ENCODE measurements at regions not wholly inside any gene's neighbourhood (a gene's known extent, or its start where the extent isn't known, plus 50 kb on each side); places are given as distances from the start of the nearest gene placed in this dataset.

- TF ChIP-seq ZNF580 (tag by site-specific recombination; IDR thresholded peaks at IDR 0.05) (no peak), ZNF366 (tag by site-specific recombination; conservative IDR thresholded peaks at IDR 0.05) (no peak)
Observed at GRCh38 chr4:137644201-137644600, 111.9 kb upstream of the PCDH18 start (continued).

- no peak overlapping the region for H3K4me3 ChIP-seq (ENCODE audit: low read depth, low read length)
- no peaks in the 10 kb centered on the region for H3K4me1 ChIP-seq (ENCODE audit: control insufficient read depth, insufficient read depth, low read length)
- H3K27ac ChIP-seq (ENCODE audit: extremely low read depth, low read depth, low read length): no peak overlapping the region
- no peaks in the 10 kb centered on the region for H3K36me3 ChIP-seq (ENCODE audit: control insufficient read depth in 2 of 2, insufficient read depth in 1 of 2, low read length in 2 of 2)
- TF ChIP-seq ZNF211 (tag by site-specific recombination; IDR thresholded peaks at IDR 0.05; ENCODE audit: low read depth): no peak
- TF ChIP-seq ZBTB21 (tag by site-specific recombination; IDR thresholded peaks at IDR 0.05): no peak
- no peak for TF ChIP-seq ZNF585B (tag by site-specific recombination; IDR thresholded peaks at IDR 0.05)
- no peak for TF ChIP-seq ZNF26 (tag by site-specific recombination; IDR thresholded peaks at IDR 0.05)
- no peak for TF ChIP-seq ZNF239 (tag by site-specific recombination; IDR thresholded peaks at IDR 0.05)
- no peak for TF ChIP-seq ZNF114 (tag by site-specific recombination; IDR thresholded peaks at IDR 0.05)
- ChIA-PET POLR2A (no interaction called here), CTCF (no interaction called here)
- no peaks in the 10 kb centered on the region for H3K9me3 ChIP-seq (ENCODE audit: control insufficient read depth, insufficient read depth, low read depth, low read length)
Observed at GRCh38 chr4:137641544-137641943, 109.2 kb upstream of the PCDH18 start.

- TF ChIP-seq ZNF488 (tag by site-specific recombination; IDR thresholded peaks at IDR 0.05): no peak
- TF ChIP-seq ZNF544 (tag by site-specific recombination; IDR thresholded peaks at IDR 0.05): no peak
- TF ChIP-seq ZNF26 (tag by site-specific recombination; IDR thresholded peaks at IDR 0.05): no peak
- CTCF ChIA-PET: no interaction called here
Observed at GRCh38 chr4:137640838-137641158, 108.5 kb upstream of the PCDH18 start.

GRCh38 chr4:137640156-137640837 lies 108.0 kb upstream of the PCDH18 start:
- Histone ChIP-seq H3K4me3 (ENCODE audit: low read depth, low read length) (no peak overlapping the region), H3K36me3 (ENCODE audit: control insufficient read depth in 2 of 2, insufficient read depth in 1 of 2, low read length in 2 of 2) (no peaks in the 10 kb centered on the region), H3K4me1 (ENCODE audit: control insufficient read depth, insufficient read depth, low read length) (no peaks in the 10 kb centered on the region), H3K27ac (ENCODE audit: extremely low read depth, low read depth, low read length) (no peak overlapping the region), H3K9me3 (ENCODE audit: control insufficient read depth, insufficient read depth, low read depth, low read length) (no peaks in the 10 kb centered on the region)
- POLR2A ChIA-PET: no interaction called here
- CTCF ChIA-PET: no interaction called here
- no peak for TF ChIP-seq KLF10 (tag by site-specific recombination; IDR thresholded peaks at IDR 0.05)
- TF ChIP-seq HOXC10 (CRISPR knock-in tag; IDR thresholded peaks at IDR 0.05): no peak
- TF ChIP-seq ZNF843 (tag by site-specific recombination; IDR thresholded peaks at IDR 0.05): no peak
- TF ChIP-seq ZXDB (tag by site-specific recombination; IDR thresholded peaks at IDR 0.05): no peak
- no peak for TF ChIP-seq ZNF510 (tag by site-specific recombination; IDR thresholded peaks at IDR 0.05; ENCODE audit: insufficient replicate concordance)
- no peak for TF ChIP-seq GLIS2 (tag by site-specific recombination; IDR thresholded peaks at IDR 0.05)
- no peak for TF ChIP-seq FEZF1 (tag by site-specific recombination; IDR thresholded peaks at IDR 0.05)
- no peak for TF ChIP-seq ZNF266 (tag by site-specific recombination; IDR thresholded peaks at IDR 0.05; ENCODE audit: low read depth)
- no peak for TF ChIP-seq ZNF341 (tag by site-specific recombination; IDR thresholded peaks at IDR 0.05; ENCODE audit: low read depth)
- TF ChIP-seq ZNF426 (tag by site-specific recombination; IDR thresholded peaks at IDR 0.05): no peak
- TF ChIP-seq ZFP41 (tag by site-specific recombination; IDR thresholded peaks at IDR 0.05; ENCODE audit: borderline replicate concordance): no peak
- TF ChIP-seq ZNF626 (tag by site-specific recombination; IDR thresholded peaks at IDR 0.05): no peak
- no peak for TF ChIP-seq YY2 (tag by site-specific recombination; IDR thresholded peaks at IDR 0.05)
- no peak for TF ChIP-seq ZNF558 (tag by site-specific recombination; IDR thresholded peaks at IDR 0.05)
- no peak for TF ChIP-seq ZNF26 (tag by site-specific recombination; IDR thresholded peaks at IDR 0.05)
- no peak for TF ChIP-seq TCF7L2 (IDR thresholded peaks at IDR 0.05; ENCODE audit: borderline replicate concordance, low read depth, low read length)
- TF ChIP-seq ZNF416 (tag by site-specific recombination; IDR thresholded peaks at IDR 0.05): no peak

More at GRCh38 chr4:137640838-137641158, 108.5 kb upstream of the PCDH18 start:
- Histone ChIP-seq H3K36me3 (ENCODE audit: control insufficient read depth in 2 of 2, insufficient read depth in 1 of 2, low read length in 2 of 2) (no peaks in the 10 kb centered on the region), H3K4me3 (ENCODE audit: low read depth, low read length) (no peak overlapping the region), H3K9me3 (ENCODE audit: control insufficient read depth, insufficient read depth, low read depth, low read length) (no peaks in the 10 kb centered on the region), H3K27ac (ENCODE audit: extremely low read depth, low read depth, low read length) (no peak overlapping the region), H3K4me1 (ENCODE audit: control insufficient read depth, insufficient read depth, low read length) (no peaks in the 10 kb centered on the region)
- POLR2A ChIA-PET: no interaction called here

Measured in HEK293 (cell line).